Endodermal cell (in vitro differentiated cells): ENCODE measurements at regions not wholly inside any gene's neighbourhood (a gene's known extent, or its start where the extent isn't known, plus 50 kb on each side); places are given as distances from the start of the nearest gene placed in this dataset.

ENCODE experiments used
- DNase-seq: peaks from one replicate; pipeline ENCODE4 v3.0.0-alpha.2; 2017
- H3K27ac ChIP-seq: 2 replicates; pipeline ENCODE4 v1.5.1; 2013; ENCODE audit warnings: mild to moderate bottlenecking, low read depth, low read length, moderate library complexity
- H3K27me3 ChIP-seq: 2 replicates; pipeline ENCODE4 v1.6.1; 2013; ENCODE audit warnings: mild to moderate bottlenecking, low read length, moderate library complexity; ENCODE audit not compliant: insufficient read depth, control insufficient read depth, poor library complexity, severe bottlenecking
- H3K36me3 ChIP-seq: 2 replicates; pipeline ENCODE4 v1.7.0; 2013; ENCODE audit warnings: mild to moderate bottlenecking, low read length, moderate library complexity; ENCODE audit not compliant: control insufficient read depth, insufficient read depth
- H3K4me1 ChIP-seq: one replicate; pipeline ENCODE4 v1.7.0; 2013; ENCODE audit warnings: low read length; ENCODE audit not compliant: control insufficient read depth, insufficient read depth
- H3K4me3 ChIP-seq: 2 replicates; pipeline ENCODE4 v1.5.1; 2013; ENCODE audit warnings: mild to moderate bottlenecking, low read length, moderate library complexity
- H3K9ac ChIP-seq: 2 replicates; pipeline ENCODE4 v1.6.1; 2013; ENCODE audit warnings: mild to moderate bottlenecking, low read length, moderate library complexity; ENCODE audit not compliant: poor library complexity, severe bottlenecking; ENCODE audit errors: extremely low read depth
- H3K9me3 ChIP-seq: 2 replicates; pipeline ENCODE4 v1.6.1; 2013; ENCODE audit warnings: mild to moderate bottlenecking, low read length, moderate library complexity; ENCODE audit not compliant: control insufficient read depth
- H3K27ac Mint-ChIP-seq: 2 replicates; pipeline ENCODE4 v1.8.0; 2020; ENCODE audit warnings: mixed read lengths
- H3K27me3 Mint-ChIP-seq: 2 replicates; pipeline ENCODE4 v1.8.0; 2021; ENCODE audit warnings: mild to moderate bottlenecking, mixed read lengths; ENCODE audit not compliant: insufficient read depth
- H3K36me3 Mint-ChIP-seq: 2 replicates; pipeline ENCODE4 v1.8.0; 2020; ENCODE audit warnings: low read depth, mixed read lengths
- H3K4me1 Mint-ChIP-seq: 2 replicates; pipeline ENCODE4 v1.8.0; 2020; ENCODE audit warnings: mixed read lengths
- H3K4me3 Mint-ChIP-seq: 2 replicates; pipeline ENCODE4 v1.8.0; 2020; ENCODE audit warnings: mild to moderate bottlenecking, moderate library complexity, mixed read lengths
- H3K9me3 Mint-ChIP-seq: 2 replicates; pipeline ENCODE4 v1.8.0; 2020; ENCODE audit warnings: mild to moderate bottlenecking, mixed read lengths
- CTCF ChIP-seq: fragments of 200-600 bp; sonication (generic); conservative IDR thresholded peaks from 2 replicates; pipeline ENCODE4 v1.5.0; 2021; ENCODE audit warnings: antibody characterized with exemption, mild to moderate bottlenecking
- WGBS, 2 experiments: methylation state at CpG; one replicate each; pipeline versions ENCODE4 v1.1.5 to v1.1.7; 2013; ENCODE audit warnings: missing lambda C conversion rate in 2 of 2, mixed read lengths in 1 of 2; ENCODE audit not compliant: insufficient coverage in 1 of 2, insufficient read length in 1 of 2; 5-methylcytosine and 5-hydroxymethylcytosine counted together

GRCh38 chr5:143759396-143760130 lies 52.4 kb upstream of the HMHB1 start:
- Mint-ChIP-seq H3K4me3 (no peak overlapping the region), H3K27ac (no peak overlapping the region), H3K36me3 (no peaks in the 10 kb centered on the region), H3K9me3 (no peaks in the 10 kb centered on the region), H3K27me3 (no peaks in the 10 kb centered on the region), H3K4me1 (peaks cover 4% of the 10 kb centered on the region)
- no peak for TF ChIP-seq CTCF
- Histone ChIP-seq H3K9me3 (no peaks in the 10 kb centered on the region), H3K9ac (no peak overlapping the region), H3K4me3 (no peak overlapping the region), H3K36me3 (no peaks in the 10 kb centered on the region), H3K27me3 (no peaks in the 10 kb centered on the region), H3K4me1 (no peaks in the 10 kb centered on the region), H3K27ac (no peak overlapping the region)
- no CpG with 5 or more reads among the region's 1 CpG for WGBS, 2 experiments
- DNase-seq = no peak

DNA sequence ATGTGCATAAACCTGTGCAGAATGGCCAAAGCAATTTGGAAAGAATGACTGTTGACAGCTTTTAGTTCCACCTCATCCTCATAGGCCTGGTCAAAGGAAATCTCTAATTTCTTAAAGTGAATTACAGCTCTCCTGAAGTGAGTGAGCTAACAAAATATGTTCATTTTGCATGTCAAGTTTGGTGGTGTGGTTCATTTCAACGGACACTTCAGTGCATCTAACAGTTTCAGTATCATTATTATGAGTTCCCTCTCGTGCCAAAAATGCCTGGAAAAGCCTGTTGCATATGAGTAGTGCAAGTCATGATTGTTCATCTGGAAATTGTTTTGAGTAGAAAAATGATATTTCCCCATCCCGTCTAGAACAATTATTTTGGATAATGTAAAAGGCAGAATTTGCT lies 53.2 kb upstream of the HMHB1 start:
- no peaks in the 10 kb centered on the region for H3K4me1 ChIP-seq
- Mint-ChIP-seq H3K27ac (no peak overlapping the region), H3K9me3 (no peaks in the 10 kb centered on the region), H3K36me3 (no peaks in the 10 kb centered on the region), H3K4me3 (no peak overlapping the region), H3K27me3 (peaks cover 2% of the 10 kb centered on the region), H3K4me1 (peaks cover 2% of the 10 kb centered on the region)
- no peak overlapping the region for H3K27ac ChIP-seq
- no peak overlapping the region for H3K9ac ChIP-seq
- no peak overlapping the region for H3K4me3 ChIP-seq
- no peaks in the 10 kb centered on the region for H3K36me3 ChIP-seq
- TF ChIP-seq CTCF = no peak
- DNase-seq = no peak
- 90 to 100% methylated on average over 2 to 3 of the region's 3 CpGs for WGBS, 2 experiments
- H3K27me3 ChIP-seq = no peaks in the 10 kb centered on the region
- no peaks in the 10 kb centered on the region for H3K9me3 ChIP-seq

- Histone ChIP-seq H3K27me3 (no peaks in the 10 kb centered on the region), H3K36me3 (no peaks in the 10 kb centered on the region), H3K4me1 (no peaks in the 10 kb centered on the region), H3K4me3 (no peak overlapping the region), H3K9me3 (no peaks in the 10 kb centered on the region), H3K9ac (no peak overlapping the region), H3K27ac (no peak overlapping the region)
- DNase-seq = no peak
- 86% methylated on average over 2 of the region's 2 CpGs; no CpG with 5 or more reads in 1 of the 2 experiments for WGBS, 2 experiments
- Mint-ChIP-seq H3K9me3 (no peaks in the 10 kb centered on the region), H3K36me3 (no peaks in the 10 kb centered on the region), H3K4me3 (no peak overlapping the region), H3K4me1 (peaks cover 2% of the 10 kb centered on the region), H3K27me3 (peaks cover 2% of the 10 kb centered on the region), H3K27ac (no peak overlapping the region)
- TF ChIP-seq CTCF = no peak
Observed at GRCh38 chr5:143758015-143758414, 53.9 kb upstream of the HMHB1 start.
